ENCODE measurements at regions not wholly inside any gene's neighbourhood (a gene's known extent, or its start where the extent isn't known, plus 50 kb on each side); places are given as distances from the start of the nearest gene placed in this dataset.

GRCh38 chr2:149988361-149988760, 400.8 kb upstream of the MMADHC start:
- H3K27me3 ChIP-seq (ENCODE audit: control insufficient read depth, insufficient read depth, low read length), result no peaks in the 10 kb centered on the region

GRCh38 chr2:149986861-149987260, 399.3 kb upstream of the MMADHC start:
- no peak overlapping the region for H3K9ac ChIP-seq (ENCODE audit: insufficient read depth, low read length)
- no peak for TF ChIP-seq CTCF (conservative IDR thresholded peaks at IDR 0.05 in 1 of 2, IDR thresholded peaks at IDR 0.05 in 1 of 2; ENCODE audit: low read depth in 1 of 2, low read length in 2 of 2)
- no peak for TF ChIP-seq EZH2 (IDR thresholded peaks at IDR 0.05; ENCODE audit: low read length, missing control alignments)
- no peaks in the 10 kb centered on the region for H3K9me3 ChIP-seq (ENCODE audit: control insufficient read depth, insufficient read depth, low read depth, low read length)
- no peak overlapping the region for H2AFZ ChIP-seq (ENCODE audit: low read length)
- no peaks in the 10 kb centered on the region for H3K4me1 ChIP-seq (ENCODE audit: control insufficient read depth, extremely low read depth, insufficient read depth, low read length)
- no peaks in the 10 kb centered on the region for H4K20me1 ChIP-seq (ENCODE audit: control insufficient read depth, extremely low read depth, insufficient read depth, low read length)
- H3K27me3 ChIP-seq (ENCODE audit: control insufficient read depth, insufficient read depth, low read length), result no peaks in the 10 kb centered on the region
- no peak overlapping the region for H3K4me2 ChIP-seq (ENCODE audit: extremely low read depth, insufficient read depth, low read length)
- no peaks in the 10 kb centered on the region for H3K79me2 ChIP-seq (ENCODE audit: control insufficient read depth, insufficient read depth, low read length)
- H3K4me3 ChIP-seq (replicated peaks in 1 of 4; ENCODE audit: control extremely low read depth in 1 of 4, insufficient read depth in 1 of 4, low read depth in 3 of 4, low read length in 4 of 4), result no peak overlapping the region
- DNase-seq (ENCODE audit: low read depth in 2 of 2), result no peak
- no peaks in the 10 kb centered on the region for H3K36me3 ChIP-seq (ENCODE audit: control insufficient read depth, insufficient read depth, low read length)
- H3K27ac ChIP-seq (ENCODE audit: insufficient read depth, low read length), result no peak overlapping the region

More at GRCh38 chr2:149988361-149988760, 400.8 kb upstream of the MMADHC start:
- no peaks in the 10 kb centered on the region for H3K79me2 ChIP-seq (ENCODE audit: control insufficient read depth, insufficient read depth, low read length)
- H4K20me1 ChIP-seq (ENCODE audit: control insufficient read depth, extremely low read depth, insufficient read depth, low read length), result no peaks in the 10 kb centered on the region
- H3K9me3 ChIP-seq (ENCODE audit: control insufficient read depth, insufficient read depth, low read depth, low read length), result no peaks in the 10 kb centered on the region
- H3K9ac ChIP-seq (ENCODE audit: insufficient read depth, low read length), result no peak overlapping the region
- DNase-seq (ENCODE audit: low read depth in 2 of 2), result no peak
- no peak overlapping the region for H3K4me2 ChIP-seq (ENCODE audit: extremely low read depth, insufficient read depth, low read length)
- H3K4me1 ChIP-seq (ENCODE audit: control insufficient read depth, extremely low read depth, insufficient read depth, low read length), result no peaks in the 10 kb centered on the region
- H3K27ac ChIP-seq (ENCODE audit: insufficient read depth, low read length), result no peak overlapping the region
- TF ChIP-seq CTCF (conservative IDR thresholded peaks at IDR 0.05 in 1 of 2, IDR thresholded peaks at IDR 0.05 in 1 of 2; ENCODE audit: low read depth in 1 of 2, low read length in 2 of 2) (no peak), EZH2 (IDR thresholded peaks at IDR 0.05; ENCODE audit: low read length, missing control alignments) (no peak)
- no peak overlapping the region for H2AFZ ChIP-seq (ENCODE audit: low read length)
- H3K36me3 ChIP-seq (ENCODE audit: control insufficient read depth, insufficient read depth, low read length), result no peaks in the 10 kb centered on the region
- H3K4me3 ChIP-seq (replicated peaks in 1 of 4; ENCODE audit: control extremely low read depth in 1 of 4, insufficient read depth in 1 of 4, low read depth in 3 of 4, low read length in 4 of 4), result no peak overlapping the region

- Histone ChIP-seq H3K9ac (ENCODE audit: insufficient read depth, low read length) (no peak overlapping the region), H2AFZ (ENCODE audit: low read length) (no peak overlapping the region), H3K27me3 (ENCODE audit: control insufficient read depth, insufficient read depth, low read length) (no peaks in the 10 kb centered on the region), H3K9me3 (ENCODE audit: control insufficient read depth, insufficient read depth, low read depth, low read length) (no peaks in the 10 kb centered on the region), H3K4me2 (ENCODE audit: extremely low read depth, insufficient read depth, low read length) (no peak overlapping the region), H3K36me3 (ENCODE audit: control insufficient read depth, insufficient read depth, low read length) (no peaks in the 10 kb centered on the region), H3K79me2 (ENCODE audit: control insufficient read depth, insufficient read depth, low read length) (no peaks in the 10 kb centered on the region), H3K4me3 (replicated peaks in 1 of 4; ENCODE audit: control extremely low read depth in 1 of 4, insufficient read depth in 1 of 4, low read depth in 3 of 4, low read length in 4 of 4) (no peak overlapping the region), H4K20me1 (ENCODE audit: control insufficient read depth, extremely low read depth, insufficient read depth, low read length) (no peaks in the 10 kb centered on the region), H3K27ac (ENCODE audit: insufficient read depth, low read length) (no peak overlapping the region), H3K4me1 (ENCODE audit: control insufficient read depth, extremely low read depth, insufficient read depth, low read length) (no peaks in the 10 kb centered on the region)
- TF ChIP-seq EZH2 (IDR thresholded peaks at IDR 0.05; ENCODE audit: low read length, missing control alignments), result no peak
- no peak for TF ChIP-seq CTCF (conservative IDR thresholded peaks at IDR 0.05 in 1 of 2, IDR thresholded peaks at IDR 0.05 in 1 of 2; ENCODE audit: low read depth in 1 of 2, low read length in 2 of 2)
- no peak for DNase-seq (ENCODE audit: low read depth in 2 of 2)
Measured at GRCh38 chr2:149984311-149984710, 396.7 kb upstream of the MMADHC start.

Measured in fibroblast of lung (primary cell).